RWPE2 (cell line): ENCODE measurements at regions not wholly inside any gene's neighbourhood (a gene's known extent, or its start where the extent isn't known, plus 50 kb on each side); places are given as distances from the start of the nearest gene placed in this dataset.

Experiments
- ATAC-seq: fragments of 200-7000 bp; cut with Tn5 transposase; 3 replicates; pipeline ENCODE4 v1.9.1; 2021; ENCODE audit warnings: low read depth
- DNase-seq: peaks from one replicate; pipeline ENCODE4 v3.0.0-alpha.2; 2020; ENCODE audit warnings: low spot score
- H3K27ac ChIP-seq: fragments of 450-650 bp; 2 replicates; pipeline ENCODE4 v1.5.1; 2017; ENCODE audit warnings: mild to moderate bottlenecking; ENCODE audit not compliant: poor library complexity, severe bottlenecking
- H3K27me3 ChIP-seq: fragments of 250-450 bp; sonication (Bioruptor Pico); 2 replicates; pipeline ENCODE4 v1.5.1; 2021; ENCODE audit warnings: mild to moderate bottlenecking, moderate library complexity; ENCODE audit not compliant: insufficient read depth, poor library complexity, severe bottlenecking
- H3K36me3 ChIP-seq: fragments of 250-450 bp; sonication (Bioruptor Pico); 2 replicates; pipeline ENCODE4 v1.5.1; 2020; ENCODE audit warnings: low read depth, mild to moderate bottlenecking, moderate library complexity
- H3K4me1 ChIP-seq: fragments of 250-450 bp; sonication (Bioruptor Pico); 2 replicates; pipeline ENCODE4 v1.5.1; 2021; ENCODE audit warnings: mild to moderate bottlenecking, moderate library complexity; ENCODE audit not compliant: insufficient read depth, poor library complexity, severe bottlenecking
- H3K4me3 ChIP-seq: fragments of 250-450 bp; sonication (Bioruptor Pico); 2 replicates; pipeline ENCODE4 v1.5.1; 2021; ENCODE audit warnings: mild to moderate bottlenecking, moderate library complexity; ENCODE audit not compliant: severe bottlenecking
- H3K9me3 ChIP-seq: fragments of 250-450 bp; sonication (Bioruptor Pico); 2 replicates; pipeline ENCODE4 v1.5.1; 2021; ENCODE audit warnings: mild to moderate bottlenecking, moderate library complexity; ENCODE audit not compliant: severe bottlenecking
- CTCF ChIP-seq: fragments of 450-650 bp; IDR thresholded peaks from one replicate; pipeline ENCODE4 v1.5.1; 2017; ENCODE audit warnings: mild to moderate bottlenecking, moderate library complexity; ENCODE audit not compliant: poor library complexity, severe bottlenecking

GRCh38 chr3:175919133-175919532 lies 1060.0 kb downstream of the NAALADL2 start:
- no peak overlapping the region for H3K27ac ChIP-seq
- no peaks in the 10 kb centered on the region for H3K4me1 ChIP-seq
- ATAC-seq, result no peak
- H3K4me3 ChIP-seq, result no peak overlapping the region
- H3K9me3 ChIP-seq, result peaks cover 3% of the 10 kb centered on the region
- no peaks in the 10 kb centered on the region for H3K36me3 ChIP-seq
- no peaks in the 10 kb centered on the region for H3K27me3 ChIP-seq
- no peak for TF ChIP-seq CTCF
- no peak for DNase-seq

- H3K4me1 ChIP-seq, result no peaks in the 10 kb centered on the region
- no peak overlapping the region for H3K27ac ChIP-seq
- no peak for TF ChIP-seq CTCF
- H3K4me3 ChIP-seq, result no peak overlapping the region
- H3K36me3 ChIP-seq, result no peaks in the 10 kb centered on the region
- peaks cover 3% of the 10 kb centered on the region for H3K9me3 ChIP-seq
- DNase-seq (no peak), ATAC-seq (no peak)
- H3K27me3 ChIP-seq, result no peaks in the 10 kb centered on the region
Measured at GRCh38 chr3:175916191-175916934, 1057.2 kb downstream of the NAALADL2 start.

- Histone ChIP-seq H3K4me3 (no peak overlapping the region), H3K27ac (no peak overlapping the region), H3K27me3 (no peaks in the 10 kb centered on the region), H3K4me1 (no peaks in the 10 kb centered on the region), H3K36me3 (no peaks in the 10 kb centered on the region), H3K9me3 (peaks cover 3% of the 10 kb centered on the region)
- TF ChIP-seq CTCF, result no peak
- ATAC-seq (no peak), DNase-seq (no peak)
Measured at GRCh38 chr3:175914785-175915184, 1055.7 kb downstream of the NAALADL2 start.

GRCh38 chr3:175913286-175913685 lies 1054.2 kb downstream of the NAALADL2 start:
- no peaks in the 10 kb centered on the region for H3K27me3 ChIP-seq
- no peak for DNase-seq
- ATAC-seq, result no peak
- no peaks in the 10 kb centered on the region for H3K36me3 ChIP-seq
- H3K9me3 ChIP-seq, result peaks cover 3% of the 10 kb centered on the region
- no peak overlapping the region for H3K4me3 ChIP-seq
- TF ChIP-seq CTCF, result no peak
- H3K27ac ChIP-seq, result no peak overlapping the region
- H3K4me1 ChIP-seq, result no peaks in the 10 kb centered on the region

GRCh38 chr3:175911937-175912336 lies 1052.8 kb downstream of the NAALADL2 start:
- no peak overlapping the region for H3K4me3 ChIP-seq
- DNase-seq, result no peak
- peaks cover under 1% of the 10 kb centered on the region for H3K9me3 ChIP-seq
- TF ChIP-seq CTCF, result no peak
- H3K27ac ChIP-seq, result no peak overlapping the region
- H3K36me3 ChIP-seq, result no peaks in the 10 kb centered on the region
- H3K4me1 ChIP-seq, result no peaks in the 10 kb centered on the region
- no peak for ATAC-seq
- no peaks in the 10 kb centered on the region for H3K27me3 ChIP-seq
